HepG2 (cell line): ENCODE measurements at regions not wholly inside any gene's neighbourhood (a gene's known extent, or its start where the extent isn't known, plus 50 kb on each side); places are given as distances from the start of the nearest gene placed in this dataset.

Source experiments
- ATAC-seq: fragments of 200-7000 bp; cut with Tn5 transposase; 3 replicates; pipeline ENCODE4 v1.9.1; 2020; ENCODE audit warnings: mild to moderate bottlenecking, moderate library complexity
- BruUV-seq: library from RNA; stranded (reverse); fragments of 400-500 nt; replicated peaks from 2 replicates; lab custom pipeline; 2021; lab: Mats Ljungman, UMichigan
- CTCF ChIA-PET: fragments of 300-600 bp; formaldehyde crosslinking; extraction: SDS; loops from one replicate; lab custom pipeline; 2021; ENCODE audit warnings: low total read pairs, inconsistent platforms, low intra/inter-chr PET ratio; lab: Yijun Ruan, JAX
- POLR2A ChIA-PET: fragments of 350-600 bp; sonication (Branson Sonifier 250); formaldehyde crosslinking; loops from one replicate; lab custom pipeline; 2020; ENCODE audit warnings: antibody characterized with exemption, inconsistent platforms; lab: Yijun Ruan, JAX
- DNase-seq: peaks from one replicate; pipeline ENCODE4 v3.0.0-alpha.2; 2015; ENCODE audit warnings: low spot score
- FAIRE-seq: peaks from 3 replicates; lab custom pipeline; 2011; peaks lifted over from hg19 to GRCh38; lab: Jason Lieb, UNC
- H2AFZ ChIP-seq: one replicate; pipeline ENCODE4 v1.6.1; 2011; ENCODE audit warnings: low read length, inconsistent platforms
- H3K27ac ChIP-seq: fragments of 300-600 bp; 3 replicates; pipeline ENCODE4 v1.8.0; 2011; ENCODE audit warnings: mixed run types, mild to moderate bottlenecking, mixed read lengths, low read length, inconsistent platforms; ENCODE audit not compliant: insufficient read depth; ENCODE audit errors: extremely low read length
- H3K27me3 ChIP-seq, 2 experiments: fragments of 200-600 bp in 1 of 2; 2 replicates in 1 of 2; 3 replicates in 1 of 2; pipeline versions ENCODE4 v1.6.0 to v1.8.0; 2011; ENCODE audit warnings: low read length in 2 of 2, mild to moderate bottlenecking in 2 of 2, moderate library complexity in 2 of 2, inconsistent platforms in 1 of 2; ENCODE audit not compliant: insufficient read depth in 2 of 2, control insufficient read depth in 1 of 2
- H3K36me3 ChIP-seq, 2 experiments: fragments of 200-600 bp in 1 of 2; replicated peaks in 1 of 2; 2 replicates in 1 of 2; 3 replicates in 1 of 2; pipeline versions ENCODE4 v1.5.1 to v1.8.0; 2011; ENCODE audit warnings: low read length in 2 of 2, inconsistent platforms in 1 of 2; ENCODE audit not compliant: insufficient read depth in 2 of 2, control insufficient read depth in 1 of 2
- H3K4me1 ChIP-seq: 2 replicates; pipeline ENCODE4 v1.5.1; 2012; ENCODE audit warnings: low read length, inconsistent platforms; ENCODE audit not compliant: insufficient read depth
- H3K4me2 ChIP-seq: 2 replicates; pipeline ENCODE4 v1.6.0; 2011; ENCODE audit warnings: low read depth, low read length, inconsistent platforms
- H3K4me3 ChIP-seq, 3 experiments: fragments of 200-600 bp in 1 of 3; sonication (generic), shearing (Covaris generic) in 1 of 3; replicated peaks in 1 of 3; 2 replicates each; pipeline ENCODE4 v1.5.1; 2011 to 2016; ENCODE audit warnings: low read length in 3 of 3, inconsistent platforms in 2 of 3, low read depth in 2 of 3, mild to moderate bottlenecking in 2 of 3, control low read depth in 1 of 3, mixed read lengths in 1 of 3; ENCODE audit not compliant: insufficient read depth in 1 of 3
- H3K79me2 ChIP-seq: one replicate; pipeline ENCODE4 v1.6.1; 2011; ENCODE audit warnings: low read length, inconsistent platforms; ENCODE audit not compliant: insufficient read depth
- H3K9ac ChIP-seq: 2 replicates; pipeline ENCODE4 v1.6.0; 2011; ENCODE audit warnings: mild to moderate bottlenecking, low read depth, low read length, inconsistent platforms; ENCODE audit not compliant: insufficient read depth
- H3K9me3 ChIP-seq: 2 replicates; pipeline ENCODE4 v1.5.1; 2012; ENCODE audit warnings: mild to moderate bottlenecking, low read length
- H4K20me1 ChIP-seq: 2 replicates; pipeline ENCODE4 v1.6.0; 2011; ENCODE audit warnings: inconsistent platforms, mild to moderate bottlenecking, low read length, moderate library complexity; ENCODE audit not compliant: insufficient read depth
- ARNT2 ChIP-seq: sonication (generic); formaldehyde crosslinking; IDR thresholded peaks from 2 replicates; pipeline ENCODE4 v1.8.0; 2022; ENCODE audit warnings: mild to moderate bottlenecking, low read depth, missing genetic modification reagents, moderate library complexity
- DBP ChIP-seq: sonication (generic); formaldehyde crosslinking; IDR thresholded peaks from 2 replicates; pipeline ENCODE4 v1.4.0; 2020; ENCODE audit warnings: missing genetic modification reagents; ENCODE audit errors: not compliant biosample characterization
- DMAP1 ChIP-seq: IDR thresholded peaks from 2 replicates; pipeline ENCODE4 v1.6.1; 2016
- HDAC6 ChIP-seq: fragments of 200-600 bp; sonication (generic); IDR thresholded peaks from 2 replicates; pipeline ENCODE4 v1.7.0; 2017; ENCODE audit warnings: mild to moderate bottlenecking, antibody characterized with exemption, low read length, low read depth
- MAX ChIP-seq: IDR thresholded peaks from 2 replicates; pipeline ENCODE4 v1.6.1; 2012; ENCODE audit warnings: inconsistent platforms
- MEIS1 ChIP-seq: sonication (generic); formaldehyde crosslinking; IDR thresholded peaks from 2 replicates; pipeline ENCODE4 v1.9.0; 2021; ENCODE audit warnings: mild to moderate bottlenecking, missing genetic modification reagents, moderate library complexity, borderline replicate concordance
- PAWR ChIP-seq: sonication (generic); formaldehyde crosslinking; IDR thresholded peaks from 2 replicates; pipeline ENCODE4 v1.4.0; 2020; ENCODE audit warnings: missing genetic modification reagents, mild to moderate bottlenecking, borderline replicate concordance
- RXRB ChIP-seq: IDR thresholded peaks from 2 replicates; pipeline ENCODE4 v1.6.1; 2016; ENCODE audit warnings: borderline replicate concordance, missing genetic modification reagents, missing compliant biosample characterization
- SP2 ChIP-seq: sonication (generic); formaldehyde crosslinking; IDR thresholded peaks from 2 replicates; pipeline ENCODE4 v1.5.1; 2020; ENCODE audit warnings: mild to moderate bottlenecking, missing genetic modification reagents
- SRSF1 ChIP-seq: fragments of 200-400 bp; formaldehyde crosslinking; optimal IDR thresholded peaks from 2 replicates; pipeline ENCODE3; 2017; ENCODE audit warnings: mild to moderate bottlenecking, low read depth, low read length, moderate library complexity
- SSRP1 ChIP-seq: IDR thresholded peaks from 2 replicates; pipeline ENCODE4 v1.6.1; 2016; ENCODE audit warnings: control low read depth
- TOPORS ChIP-seq: sonication (generic); formaldehyde crosslinking; IDR thresholded peaks from 2 replicates; pipeline ENCODE4 v1.8.0; 2023; ENCODE audit warnings: mild to moderate bottlenecking, missing genetic modification reagents
- ZNF232 ChIP-seq: sonication (generic); formaldehyde crosslinking; IDR thresholded peaks from 2 replicates; pipeline ENCODE4 v1.4.0; 2020; ENCODE audit warnings: missing genetic modification reagents, borderline replicate concordance
- ZNF333 ChIP-seq: sonication (generic); formaldehyde crosslinking; IDR thresholded peaks from 2 replicates; pipeline ENCODE4 v1.4.0; 2020; ENCODE audit warnings: mild to moderate bottlenecking, missing genetic modification reagents, borderline replicate concordance
- ZNF724P ChIP-seq: sonication (generic); formaldehyde crosslinking; IDR thresholded peaks from 2 replicates; pipeline ENCODE4 v1.8.0; 2022; ENCODE audit warnings: missing genetic modification reagents, borderline replicate concordance
- ZNF878 ChIP-seq: sonication (generic); formaldehyde crosslinking; IDR thresholded peaks from 2 replicates; pipeline ENCODE4 v1.8.1; 2023; ENCODE audit warnings: mild to moderate bottlenecking, missing genetic modification reagents, moderate library complexity
- WGBS: methylation state at CpG from one replicate; pipeline ENCODE4 v1.1.6; 2017; ENCODE audit warnings: low lambda C conversion rate; 5-methylcytosine and 5-hydroxymethylcytosine counted together
- in situ Hi-C: cut with HindIII; loops from 2 replicates; pipeline ENCODE4 v1.10.0; 2017; ENCODE audit warnings: low pct_unique_long_range_greater_than_20kb; ENCODE audit not compliant: extremely low pct_ligation_motif_present
- intact Hi-C: fragments of 100-400 bp; cut with micrococcal nuclease; formaldehyde crosslinking; loops from one replicate; pipeline ENCODE4 v1.10.0; 2022; ENCODE audit not compliant: unreplicated experiment
- TF ChIP-seq, protein P1 (sequence below): sonication (generic); formaldehyde crosslinking; IDR thresholded peaks from 2 replicates; pipeline ENCODE4 v1.5.0; 2020; ENCODE audit warnings: mild to moderate bottlenecking, missing genetic modification reagents
- TF ChIP-seq, protein P2 (sequence below): sonication (generic); formaldehyde crosslinking; IDR thresholded peaks from 2 replicates; pipeline ENCODE4 v1.5.0; 2020; ENCODE audit warnings: missing genetic modification reagents
- TF ChIP-seq, protein P3 (sequence below): sonication (generic); formaldehyde crosslinking; conservative IDR thresholded peaks from 2 replicates; pipeline ENCODE4 v1.8.0; 2022; ENCODE audit warnings: low read depth, missing genetic modification reagents

DNA sequence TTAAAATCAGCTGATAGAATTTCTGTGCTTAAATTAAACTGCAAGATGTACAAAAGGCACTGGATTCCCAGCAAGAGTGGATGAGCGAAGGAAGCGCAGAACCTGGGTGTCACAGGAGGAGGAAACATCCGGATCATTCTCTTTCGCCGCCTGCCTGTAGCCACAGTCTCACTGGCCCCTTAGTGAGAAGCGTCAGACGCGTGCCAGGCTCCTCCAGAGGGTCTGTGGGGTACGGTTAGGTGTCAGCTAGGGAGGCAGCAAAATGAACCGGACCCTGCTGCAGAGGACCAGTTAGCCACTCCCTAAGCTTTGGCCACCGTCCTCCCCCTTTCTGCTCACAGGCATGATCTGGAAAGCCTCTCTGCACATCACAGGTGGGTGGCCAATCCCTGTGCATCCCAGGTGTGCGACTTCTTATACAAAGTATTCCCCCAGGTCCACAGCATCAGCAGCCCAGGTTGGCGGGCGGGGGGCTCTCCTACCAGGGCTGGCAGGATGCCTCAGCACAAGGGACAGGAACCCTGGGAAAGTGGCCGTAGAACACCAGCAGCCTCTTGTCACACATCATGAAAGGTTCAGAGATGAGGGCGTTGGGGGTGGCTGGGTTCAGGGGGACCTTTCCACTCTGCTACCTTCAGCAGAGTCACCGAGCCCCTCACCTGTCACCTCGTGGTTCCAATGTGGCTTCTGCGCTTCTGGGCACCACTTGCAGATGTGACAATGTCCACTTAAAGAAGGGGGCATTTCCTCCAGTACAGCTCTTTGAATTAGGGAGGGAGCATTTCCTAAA, 61.1 kb upstream of the SLC66A3 start:
- no peak overlapping the region for H3K4me3 ChIP-seq
- no peaks in the 10 kb centered on the region for H3K4me1 ChIP-seq
- FAIRE-seq (no peak), ATAC-seq (no peak), DNase-seq (no peak)
- in situ Hi-C loops (no loop called here), intact Hi-C loops (no loop called here)
- no peak overlapping the region for H3K4me2 ChIP-seq
- no peaks in the 10 kb centered on the region for H3K79me2 ChIP-seq
- H4K20me1 ChIP-seq, result no peaks in the 10 kb centered on the region
- H3K36me3 ChIP-seq, result no peaks in the 10 kb centered on the region
- CTCF ChIA-PET, result no interaction called here
- no peak overlapping the region for H3K9ac ChIP-seq
- H3K9me3 ChIP-seq, result no peaks in the 10 kb centered on the region
- H2AFZ ChIP-seq, result no peak overlapping the region
- no TSS peak for BruUV-seq
- POLR2A ChIA-PET, result no interaction called here
- 19% methylated on average over 19 of the region's 19 CpGs for WGBS
- H3K27me3 ChIP-seq, result peaks cover 0 to 13% of the 10 kb centered on the region in 2 experiments; a peak in 3 of 5 replicates
- H3K27ac ChIP-seq, result no peak overlapping the region
- TF ChIP-seq, protein P1, sequence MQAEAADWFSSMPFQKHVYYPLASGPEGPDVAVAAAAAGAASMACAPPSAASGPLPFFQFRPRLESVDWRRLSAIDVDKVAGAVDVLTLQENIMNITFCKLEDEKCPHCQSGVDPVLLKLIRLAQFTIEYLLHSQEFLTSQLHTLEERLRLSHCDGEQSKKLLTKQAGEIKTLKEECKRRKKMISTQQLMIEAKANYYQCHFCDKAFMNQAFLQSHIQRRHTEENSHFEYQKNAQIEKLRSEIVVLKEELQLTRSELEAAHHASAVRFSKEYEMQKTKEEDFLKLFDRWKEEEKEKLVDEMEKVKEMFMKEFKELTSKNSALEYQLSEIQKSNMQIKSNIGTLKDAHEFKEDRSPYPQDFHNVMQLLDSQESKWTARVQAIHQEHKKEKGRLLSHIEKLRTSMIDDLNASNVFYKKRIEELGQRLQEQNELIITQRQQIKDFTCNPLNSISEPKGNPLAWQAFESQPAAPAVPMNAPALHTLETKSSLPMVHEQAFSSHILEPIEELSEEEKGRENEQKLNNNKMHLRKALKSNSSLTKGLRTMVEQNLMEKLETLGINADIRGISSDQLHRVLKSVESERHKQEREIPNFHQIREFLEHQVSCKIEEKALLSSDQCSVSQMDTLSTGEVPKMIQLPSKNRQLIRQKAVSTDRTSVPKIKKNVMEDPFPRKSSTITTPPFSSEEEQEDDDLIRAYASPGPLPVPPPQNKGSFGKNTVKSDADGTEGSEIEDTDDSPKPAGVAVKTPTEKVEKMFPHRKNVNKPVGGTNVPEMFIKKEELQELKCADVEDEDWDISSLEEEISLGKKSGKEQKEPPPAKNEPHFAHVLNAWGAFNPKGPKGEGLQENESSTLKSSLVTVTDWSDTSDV, result no peak
- TF ChIP-seq MEIS1 (CRISPR knock-in tag) (no peak), MAX (no peak), SRSF1 (no peak), ARNT2 (CRISPR knock-in tag) (no peak), PAWR (CRISPR knock-in tag) (no peak), SSRP1 (CRISPR knock-in tag) (no peak), TOPORS (CRISPR knock-in tag) (no peak), SP2 (CRISPR knock-in tag) (no peak), RXRB (no peak), ZNF878 (CRISPR knock-in tag) (no peak), HDAC6 (no peak), ZNF724P (CRISPR knock-in tag) (no peak), ZNF232 (CRISPR knock-in tag) (no peak), DBP (CRISPR knock-in tag) (no peak), ZNF333 (CRISPR knock-in tag) (no peak), DMAP1 (CRISPR knock-in tag) (no peak)
- TF ChIP-seq, protein P2, sequence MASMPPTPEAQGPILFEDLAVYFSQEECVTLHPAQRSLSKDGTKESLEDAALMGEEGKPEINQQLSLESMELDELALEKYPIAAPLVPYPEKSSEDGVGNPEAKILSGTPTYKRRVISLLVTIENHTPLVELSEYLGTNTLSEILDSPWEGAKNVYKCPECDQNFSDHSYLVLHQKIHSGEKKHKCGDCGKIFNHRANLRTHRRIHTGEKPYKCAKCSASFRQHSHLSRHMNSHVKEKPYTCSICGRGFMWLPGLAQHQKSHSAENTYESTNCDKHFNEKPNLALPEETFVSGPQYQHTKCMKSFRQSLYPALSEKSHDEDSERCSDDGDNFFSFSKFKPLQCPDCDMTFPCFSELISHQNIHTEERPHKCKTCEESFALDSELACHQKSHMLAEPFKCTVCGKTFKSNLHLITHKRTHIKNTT (CRISPR knock-in tag), result no peak
- TF ChIP-seq, protein P3, sequence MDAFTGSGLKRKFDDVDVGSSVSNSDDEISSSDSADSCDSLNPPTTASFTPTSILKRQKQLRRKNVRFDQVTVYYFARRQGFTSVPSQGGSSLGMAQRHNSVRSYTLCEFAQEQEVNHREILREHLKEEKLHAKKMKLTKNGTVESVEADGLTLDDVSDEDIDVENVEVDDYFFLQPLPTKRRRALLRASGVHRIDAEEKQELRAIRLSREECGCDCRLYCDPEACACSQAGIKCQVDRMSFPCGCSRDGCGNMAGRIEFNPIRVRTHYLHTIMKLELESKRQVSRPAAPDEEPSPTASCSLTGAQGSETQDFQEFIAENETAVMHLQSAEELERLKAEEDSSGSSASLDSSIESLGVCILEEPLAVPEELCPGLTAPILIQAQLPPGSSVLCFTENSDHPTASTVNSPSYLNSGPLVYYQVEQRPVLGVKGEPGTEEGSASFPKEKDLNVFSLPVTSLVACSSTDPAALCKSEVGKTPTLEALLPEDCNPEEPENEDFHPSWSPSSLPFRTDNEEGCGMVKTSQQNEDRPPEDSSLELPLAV, result no peak
